Stimulated activated CD4-positive, alpha-beta T cell treated with anti-CD3 and anti-CD28 coated beads, Interleukin-4, amount 100 ng/mL, for 4 hours (primary cell): ENCODE measurements at regions not wholly inside any gene's neighbourhood (a gene's known extent, or its start where the extent isn't known, plus 50 kb on each side); places are given as distances from the start of the nearest gene placed in this dataset.

Source experiments
- DNase-seq, 2 experiments: peaks; one replicate each; pipeline ENCODE4 v3.0.0-alpha.2; 2020

GRCh38 chr6:144855812-144856531, 570.8 kb downstream of the UTRN start:
- DNase-seq, result no peak

- no peak for DNase-seq
Observed at GRCh38 chr6:144856622-144857021, 571.5 kb downstream of the UTRN start.

- no peak for DNase-seq
Observed at GRCh38 chr6:144857086-144857485, 572.0 kb downstream of the UTRN start.

- no peak for DNase-seq
Observed at GRCh38 chr6:144862769-144863168, 577.6 kb downstream of the UTRN start.

GRCh38 chr6:144867761-144868160, 582.6 kb downstream of the UTRN start:
- no peak for DNase-seq

- DNase-seq, result no peak
Observed at GRCh38 chr6:144870782-144871181, 585.6 kb downstream of the UTRN start.

GRCh38 chr6:144873623-144874378, 588.7 kb downstream of the UTRN start:
- no peak for DNase-seq

GRCh38 chr6:144876689-144877088, 591.6 kb downstream of the UTRN start:
- DNase-seq, result no peak

GRCh38 chr6:144877118-144877517, 592.0 kb downstream of the UTRN start:
- DNase-seq, result no peak

- no peak for DNase-seq
Observed at GRCh38 chr6:144878577-144878976, 593.4 kb downstream of the UTRN start.

GRCh38 chr6:144879436-144879835, 594.3 kb downstream of the UTRN start:
- no peak for DNase-seq

GRCh38 chr6:144882425-144882824, 597.3 kb downstream of the UTRN start:
- DNase-seq, result no peak

- no peak for DNase-seq
Observed at GRCh38 chr6:144883915-144884314, 598.8 kb downstream of the UTRN start.

GRCh38 chr6:144885817-144886216, 600.7 kb downstream of the UTRN start:
- DNase-seq, result no peak

- DNase-seq, result no peak
Observed at GRCh38 chr6:144886682-144887081, 601.5 kb downstream of the UTRN start.

GRCh38 chr6:144888621-144889020, 603.5 kb downstream of the UTRN start:
- no peak for DNase-seq

GRCh38 chr6:144893680-144894151, 608.6 kb downstream of the UTRN start:
- DNase-seq, result no peak

GRCh38 chr6:144894240-144894639, 609.1 kb downstream of the UTRN start:
- DNase-seq, result no peak

GRCh38 chr6:144895313-144896278, 610.5 kb downstream of the UTRN start:
- DNase-seq, result no peak

GRCh38 chr6:144896289-144896688, 611.2 kb downstream of the UTRN start:
- no peak for DNase-seq

- DNase-seq, result no peak
Observed at GRCh38 chr6:144896871-144897270, 611.7 kb downstream of the UTRN start.

- DNase-seq, result no peak
Observed at GRCh38 chr6:144897441-144897921, 612.3 kb downstream of the UTRN start.
